H9 (cell line): ENCODE measurements at regions not wholly inside any gene's neighbourhood (a gene's known extent, or its start where the extent isn't known, plus 50 kb on each side); places are given as distances from the start of the nearest gene placed in this dataset.

ENCODE experiments used
- DNase-seq: peaks from one replicate; pipeline ENCODE4 v3.0.0-alpha.2; 2017
- H2AFZ ChIP-seq: one replicate; pipeline ENCODE4 v1.6.1; 2013; ENCODE audit warnings: mild to moderate bottlenecking, low read length, control low read depth, moderate library complexity
- H2AK5ac ChIP-seq: 2 replicates; pipeline ENCODE4 v1.6.1; 2013; ENCODE audit warnings: low read length, control low read depth, mixed read lengths; ENCODE audit not compliant: insufficient read length
- H2BK120ac ChIP-seq: one replicate; pipeline ENCODE4 v1.6.1; 2013; ENCODE audit warnings: low read depth, mild to moderate bottlenecking, low read length, control low read depth, inconsistent platforms; ENCODE audit not compliant: poor library complexity, severe bottlenecking
- H2BK12ac ChIP-seq: 2 replicates; pipeline ENCODE4 v1.6.1; 2013; ENCODE audit warnings: low read length, control low read depth, mixed read lengths, low read depth; ENCODE audit not compliant: insufficient read length
- H2BK15ac ChIP-seq: 2 replicates; pipeline ENCODE4 v1.6.1; 2013; ENCODE audit warnings: low read depth, low read length, control low read depth
- H2BK20ac ChIP-seq: one replicate; pipeline ENCODE4 v1.6.1; 2013; ENCODE audit warnings: low read depth, mild to moderate bottlenecking, low read length, control low read depth, inconsistent platforms; ENCODE audit not compliant: poor library complexity, severe bottlenecking
- H2BK5ac ChIP-seq: 2 replicates; pipeline ENCODE4 v1.6.1; 2013; ENCODE audit warnings: low read length, control low read depth, mixed read lengths; ENCODE audit not compliant: insufficient read length
- H3K14ac ChIP-seq: 2 replicates; pipeline ENCODE4 v1.6.1; 2013; ENCODE audit warnings: low read length, control low read depth; ENCODE audit not compliant: insufficient read depth
- H3K18ac ChIP-seq: 2 replicates; pipeline ENCODE4 v1.6.1; 2013; ENCODE audit warnings: low read depth, mild to moderate bottlenecking, mixed read lengths, low read length, control low read depth; ENCODE audit not compliant: insufficient read length
- H3K23ac ChIP-seq: 2 replicates; pipeline ENCODE4 v1.6.1; 2013; ENCODE audit warnings: low read length, control low read depth, mixed read lengths, low read depth; ENCODE audit not compliant: insufficient read length
- H3K23me2 ChIP-seq: 2 replicates; pipeline ENCODE4 v1.6.1; 2013; ENCODE audit warnings: low read depth, mild to moderate bottlenecking, mixed read lengths, low read length, control low read depth; ENCODE audit not compliant: insufficient read length, poor library complexity, severe bottlenecking
- H3K27ac ChIP-seq: 2 replicates; pipeline ENCODE4 v1.5.1; 2013; ENCODE audit warnings: low read length, control low read depth, mixed read lengths, low read depth; ENCODE audit not compliant: insufficient read length
- H3K27me3 ChIP-seq: 2 replicates; pipeline ENCODE4 v1.6.1; 2013; ENCODE audit warnings: low read length, control low read depth, inconsistent platforms; ENCODE audit not compliant: insufficient read depth
- H3K4ac ChIP-seq: 2 replicates; pipeline ENCODE4 v1.6.1; 2013; ENCODE audit warnings: low read depth, mild to moderate bottlenecking, control low read depth, inconsistent platforms, low read length, moderate library complexity
- H3K4me1 ChIP-seq: 2 replicates; pipeline ENCODE4 v1.6.1; 2013; ENCODE audit warnings: low read length, control low read depth, inconsistent platforms; ENCODE audit not compliant: insufficient read depth
- H3K4me2 ChIP-seq: 2 replicates; pipeline ENCODE4 v1.6.1; 2013; ENCODE audit warnings: low read length, control low read depth, mixed read lengths; ENCODE audit not compliant: insufficient read length, insufficient read depth
- H3K56ac ChIP-seq: 2 replicates; pipeline ENCODE4 v1.6.1; 2013; ENCODE audit warnings: low read depth, mild to moderate bottlenecking, mixed read lengths, low read length, control low read depth; ENCODE audit not compliant: insufficient read length
- H3K79me1 ChIP-seq: 2 replicates; pipeline ENCODE4 v1.6.1; 2013; ENCODE audit warnings: low read depth, mild to moderate bottlenecking, moderate library complexity, low read length, control low read depth, inconsistent platforms; ENCODE audit not compliant: insufficient read depth, poor library complexity, severe bottlenecking
- H3K79me2 ChIP-seq: 2 replicates; pipeline ENCODE4 v1.6.1; 2013; ENCODE audit warnings: low read length, control low read depth, inconsistent platforms; ENCODE audit not compliant: insufficient read depth
- H3K9ac ChIP-seq: 2 replicates; pipeline ENCODE4 v1.6.1; 2013; ENCODE audit warnings: low read length, control low read depth, mixed read lengths; ENCODE audit not compliant: insufficient read length; ENCODE audit errors: extremely low read depth
- H3K9me3 ChIP-seq: one replicate; pipeline ENCODE4 v1.6.1; 2013; ENCODE audit warnings: low read depth, low read length, inconsistent platforms; ENCODE audit not compliant: control insufficient read depth
- H3T11ph ChIP-seq: one replicate; pipeline ENCODE4 v1.6.1; 2013; ENCODE audit warnings: mild to moderate bottlenecking, low read length, control low read depth, inconsistent platforms
- H4K20me1 ChIP-seq: one replicate; pipeline ENCODE4 v1.6.1; 2013; ENCODE audit not compliant: control insufficient read depth, insufficient read length, insufficient read depth
- H4K5ac ChIP-seq: 2 replicates; pipeline ENCODE4 v1.6.1; 2013; ENCODE audit warnings: low read depth, mild to moderate bottlenecking, mixed read lengths, low read length, control low read depth; ENCODE audit not compliant: insufficient read length
- H4K8ac ChIP-seq: replicated peaks from 2 replicates; pipeline ENCODE4 v1.6.1; 2013; ENCODE audit warnings: low read length, control low read depth, mixed read lengths, low read depth; ENCODE audit not compliant: insufficient read length
- H4K91ac ChIP-seq: 2 replicates; pipeline ENCODE4 v1.6.1; 2013; ENCODE audit warnings: low read depth, mild to moderate bottlenecking, moderate library complexity, mixed read lengths, low read length, control low read depth; ENCODE audit not compliant: insufficient read length
- H3K27ac Mint-ChIP-seq, 3 experiments: 2 replicates in 2 of 3; 3 replicates in 1 of 3; pipeline ENCODE4 v1.8.0; 2020 to 2021; ENCODE audit warnings: mixed read lengths in 3 of 3, mild to moderate bottlenecking in 1 of 3, moderate library complexity in 1 of 3
- H3K27me3 Mint-ChIP-seq: 2 replicates; pipeline ENCODE4 v1.8.0; 2021; ENCODE audit warnings: low read depth, mild to moderate bottlenecking, moderate library complexity, mixed read lengths
- H3K36me3 Mint-ChIP-seq, 3 experiments: 2 replicates in 2 of 3; 3 replicates in 1 of 3; pipeline ENCODE4 v1.8.0; 2020 to 2021; ENCODE audit warnings: low read depth in 3 of 3, mixed read lengths in 3 of 3; ENCODE audit not compliant: insufficient read depth in 1 of 3
- H3K4me1 Mint-ChIP-seq, 2 experiments: 2 replicates each; pipeline ENCODE4 v1.8.0; 2020; ENCODE audit warnings: mixed read lengths in 2 of 2
- H3K4me3 Mint-ChIP-seq, 2 experiments: 2 replicates in 1 of 2; 3 replicates in 1 of 2; pipeline ENCODE4 v1.8.0; 2020 to 2021; ENCODE audit warnings: mild to moderate bottlenecking in 2 of 2, mixed read lengths in 2 of 2, moderate library complexity in 1 of 2
- H3K9me3 Mint-ChIP-seq, 2 experiments: 2 replicates in 1 of 2; 3 replicates in 1 of 2; pipeline ENCODE4 v1.8.0; 2020; ENCODE audit warnings: mild to moderate bottlenecking in 2 of 2, mixed read lengths in 2 of 2, moderate library complexity in 1 of 2
- WGBS: extraction: QIAGEN DNeasy Blood & Tissue Kit; methylation state at CpG from one replicate; pipeline ENCODE4 v1.1.7; 2013; ENCODE audit warnings: missing lambda C conversion rate, low lambda C conversion rate, mixed read lengths; ENCODE audit not compliant: insufficient read length; ENCODE audit errors: extremely low coverage; 5-methylcytosine and 5-hydroxymethylcytosine counted together
- TF ChIP-seq, protein P1 (sequence below): fragments of 200-600 bp; sonication (generic); conservative IDR thresholded peaks from 3 replicates; pipeline ENCODE4 v1.8.0; 2021; ENCODE audit warnings: antibody characterized with exemption, mild to moderate bottlenecking

DNA sequence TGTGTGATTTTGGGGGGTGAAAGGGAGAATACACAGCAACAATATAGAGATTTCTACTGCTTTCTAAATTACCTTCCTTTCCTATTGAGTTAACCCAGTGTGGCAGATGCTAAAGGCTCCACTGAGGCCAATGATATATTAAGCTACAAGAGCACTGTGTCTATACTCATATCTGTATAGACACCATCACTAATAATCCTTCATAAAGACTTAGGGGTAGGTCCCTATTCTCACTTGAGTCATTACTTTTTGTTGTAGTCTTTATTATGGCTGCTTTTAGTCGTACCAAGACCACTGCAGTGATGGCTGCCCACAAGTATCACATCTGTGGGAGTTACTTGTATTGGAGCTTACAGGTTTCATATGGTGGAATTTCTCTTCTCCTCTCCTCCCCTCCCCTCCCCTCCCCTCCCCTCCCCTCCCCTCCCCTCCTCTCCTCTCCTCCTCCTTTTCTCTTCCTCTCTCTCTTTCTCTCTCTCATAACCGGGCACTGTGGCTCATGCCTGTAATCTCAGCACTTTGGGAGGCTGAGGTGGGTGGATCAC lies 637.6 kb downstream of the ADCYAP1 start:
- no peak overlapping the region for H2BK5ac ChIP-seq
- H3K79me1 ChIP-seq, result no peaks in the 10 kb centered on the region
- H2BK15ac ChIP-seq, result no peak overlapping the region
- no peak overlapping the region for H4K91ac ChIP-seq
- H3K27me3 Mint-ChIP-seq, result no peaks in the 10 kb centered on the region
- no peaks in the 10 kb centered on the region for H4K20me1 ChIP-seq
- peaks cover 0 to 2% of the 10 kb centered on the region in 2 experiments; a peak in 1 of 5 replicates for H3K9me3 Mint-ChIP-seq
- no peak overlapping the region for H3K9ac ChIP-seq
- H3K4ac ChIP-seq, result no peak overlapping the region
- no CpG with 5 or more reads among the region's 2 CpGs for WGBS
- no peaks in the 10 kb centered on the region for H3K79me2 ChIP-seq
- no peak overlapping the region for H3T11ph ChIP-seq
- H3K14ac ChIP-seq, result no peak overlapping the region
- H3K4me3 Mint-ChIP-seq, result no peak overlapping the region; a peak in 1 of 5 replicates
- H3K36me3 Mint-ChIP-seq, result no peaks in the 10 kb centered on the region
- no peak overlapping the region for H3K18ac ChIP-seq
- H2BK120ac ChIP-seq, result no peak overlapping the region
- no peak overlapping the region for H2AK5ac ChIP-seq
- H3K4me1 ChIP-seq, result no peaks in the 10 kb centered on the region
- no peak overlapping the region for H3K27ac ChIP-seq
- H3K9me3 ChIP-seq, result no peaks in the 10 kb centered on the region
- H3K27ac Mint-ChIP-seq, result no peak overlapping the region
- no peaks in the 10 kb centered on the region for H3K23me2 ChIP-seq
- H3K23ac ChIP-seq, result no peak overlapping the region
- no peak overlapping the region for H3K4me2 ChIP-seq
- H4K5ac ChIP-seq, result no peak overlapping the region
- no peak for DNase-seq
- H3K27me3 ChIP-seq, result no peaks in the 10 kb centered on the region
- no peak overlapping the region for H2BK20ac ChIP-seq
- no peak overlapping the region for H2BK12ac ChIP-seq
- no peak overlapping the region for H2AFZ ChIP-seq
- no peak overlapping the region for H3K56ac ChIP-seq
- H3K4me1 Mint-ChIP-seq, result no peaks in the 10 kb centered on the region
- TF ChIP-seq, protein P1, sequence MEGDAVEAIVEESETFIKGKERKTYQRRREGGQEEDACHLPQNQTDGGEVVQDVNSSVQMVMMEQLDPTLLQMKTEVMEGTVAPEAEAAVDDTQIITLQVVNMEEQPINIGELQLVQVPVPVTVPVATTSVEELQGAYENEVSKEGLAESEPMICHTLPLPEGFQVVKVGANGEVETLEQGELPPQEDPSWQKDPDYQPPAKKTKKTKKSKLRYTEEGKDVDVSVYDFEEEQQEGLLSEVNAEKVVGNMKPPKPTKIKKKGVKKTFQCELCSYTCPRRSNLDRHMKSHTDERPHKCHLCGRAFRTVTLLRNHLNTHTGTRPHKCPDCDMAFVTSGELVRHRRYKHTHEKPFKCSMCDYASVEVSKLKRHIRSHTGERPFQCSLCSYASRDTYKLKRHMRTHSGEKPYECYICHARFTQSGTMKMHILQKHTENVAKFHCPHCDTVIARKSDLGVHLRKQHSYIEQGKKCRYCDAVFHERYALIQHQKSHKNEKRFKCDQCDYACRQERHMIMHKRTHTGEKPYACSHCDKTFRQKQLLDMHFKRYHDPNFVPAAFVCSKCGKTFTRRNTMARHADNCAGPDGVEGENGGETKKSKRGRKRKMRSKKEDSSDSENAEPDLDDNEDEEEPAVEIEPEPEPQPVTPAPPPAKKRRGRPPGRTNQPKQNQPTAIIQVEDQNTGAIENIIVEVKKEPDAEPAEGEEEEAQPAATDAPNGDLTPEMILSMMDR, result no peak
- H4K8ac ChIP-seq, result no peak overlapping the region
